K562 (cell line): ENCODE measurements at regions not wholly inside any gene's neighbourhood (a gene's known extent, or its start where the extent isn't known, plus 50 kb on each side); places are given as distances from the start of the nearest gene placed in this dataset.

Experiments
- ATAC-seq: fragments of 200-7000 bp; cut with Tn5 transposase; 3 replicates; pipeline ENCODE4 v1.9.1; 2020; ENCODE audit warnings: moderate library complexity
- BruUV-seq: library from RNA; stranded (reverse); fragments of 400-500 nt; replicated peaks from 2 replicates; lab custom pipeline; 2021; lab: Mats Ljungman, UMichigan
- CTCF ChIA-PET: fragments of 300-600 bp; formaldehyde crosslinking; extraction: SDS; loops from one replicate; lab custom pipeline; 2021; ENCODE audit warnings: low intra/inter-chr PET ratio; lab: Yijun Ruan, JAX
- POLR2A ChIA-PET: fragments of 300-600, 350-650 bp; sonication (Branson Sonifier 250); formaldehyde crosslinking; extraction: SDS; loops from one replicate; lab custom pipeline; 2021; ENCODE audit warnings: antibody characterized with exemption, inconsistent platforms; lab: Yijun Ruan, JAX
- DNase-seq, 4 experiments: peaks; one replicate each; pipeline versions ENCODE4 v3.0.0 to v3.0.0-alpha.2; 2011 to 2018; ENCODE audit warnings: low spot score in 3 of 4, mixed read lengths in 3 of 4; ENCODE audit errors: extremely low read depth in 1 of 4
- FAIRE-seq: peaks from 2 replicates; lab custom pipeline; 2011; peaks lifted over from hg19 to GRCh38; lab: Jason Lieb, UNC
- H2AFZ ChIP-seq: 2 replicates; pipeline ENCODE4 v1.6.0; 2011; ENCODE audit warnings: low read depth, low read length, control low read depth, inconsistent platforms
- H3K27ac ChIP-seq: fragments of 200-600 bp; 3 replicates; pipeline ENCODE4 v1.8.0; 2011; ENCODE audit warnings: low read depth, mild to moderate bottlenecking, control low read depth, inconsistent platforms, low read length, moderate library complexity, mixed read lengths; ENCODE audit errors: extremely low read depth
- H3K27me3 ChIP-seq, 2 experiments: fragments of 300-600 bp in 1 of 2; 2 replicates in 1 of 2; 3 replicates in 1 of 2; pipeline versions ENCODE4 v1.6.0 to v1.8.0; 2011; ENCODE audit warnings: inconsistent platforms in 2 of 2, low read length in 2 of 2, mild to moderate bottlenecking in 1 of 2, mixed read lengths in 1 of 2, moderate library complexity in 1 of 2; ENCODE audit not compliant: control insufficient read depth in 2 of 2, insufficient read depth in 2 of 2
- H3K36me3 ChIP-seq: fragments of 300-600 bp; 3 replicates; pipeline ENCODE4 v1.8.0; 2011; ENCODE audit warnings: mild to moderate bottlenecking, low read length, inconsistent platforms; ENCODE audit not compliant: control insufficient read depth, insufficient read depth
- H3K4me1 ChIP-seq, 2 experiments: fragments of 200-600 bp in 1 of 2; replicated peaks in 1 of 2; 2 replicates in 1 of 2; 3 replicates in 1 of 2; pipeline versions ENCODE4 v1.5.1 to v1.8.0; 2011; ENCODE audit warnings: inconsistent platforms in 2 of 2, low read length in 2 of 2, mild to moderate bottlenecking in 1 of 2, mixed read lengths in 1 of 2, moderate library complexity in 1 of 2; ENCODE audit not compliant: control insufficient read depth in 2 of 2, insufficient read depth in 2 of 2
- H3K4me2 ChIP-seq: 2 replicates; pipeline ENCODE4 v1.6.1; 2011; ENCODE audit warnings: low read length, control low read depth, inconsistent platforms, mixed read lengths; ENCODE audit not compliant: insufficient read depth
- H3K4me3 ChIP-seq: fragments of 200-600 bp; sonication (generic), shearing (Covaris generic); 2 replicates; pipeline ENCODE4 v1.5.1; 2016; ENCODE audit warnings: control low read depth, inconsistent platforms
- H3K79me2 ChIP-seq: fragments of 200-600 bp; 3 replicates; pipeline ENCODE4 v1.8.0; 2011; ENCODE audit warnings: low read length, inconsistent platforms; ENCODE audit not compliant: control insufficient read depth, insufficient read depth
- H3K9ac ChIP-seq, 2 experiments: 2 replicates each; pipeline versions ENCODE4 v1.6.0 to v1.6.1; 2011; ENCODE audit warnings: low read depth in 2 of 2, low read length in 2 of 2, control low read depth in 1 of 2, inconsistent platforms in 1 of 2, mild to moderate bottlenecking in 1 of 2, mixed read lengths in 1 of 2; ENCODE audit not compliant: insufficient read depth in 1 of 2
- H3K9me1 ChIP-seq: one replicate; pipeline ENCODE4 v1.6.0; 2011; ENCODE audit warnings: inconsistent platforms, mild to moderate bottlenecking, low read length, moderate library complexity; ENCODE audit not compliant: control insufficient read depth, insufficient read depth
- H3K9me3 ChIP-seq: replicated peaks from 2 replicates; pipeline ENCODE4 v1.5.1; 2011; ENCODE audit warnings: low read depth, low read length, inconsistent platforms; ENCODE audit not compliant: control insufficient read depth, insufficient read depth
- H4K20me1 ChIP-seq: replicated peaks from 2 replicates; pipeline ENCODE4 v1.6.1; 2011; ENCODE audit warnings: low read length, inconsistent platforms, mixed read lengths; ENCODE audit not compliant: control insufficient read depth, insufficient read depth
- CLOCK ChIP-seq: fragments of 250-450 bp; sonication (Bioruptor Pico); IDR thresholded peaks from 2 replicates; pipeline ENCODE4 v1.4.0; 2020; ENCODE audit warnings: mild to moderate bottlenecking, moderate library complexity, borderline replicate concordance
- MAZ ChIP-seq, 2 experiments: fragments of 450-650 bp in 1 of 2; sonication (generic) in 1 of 2; formaldehyde crosslinking; IDR thresholded peaks in 1 of 2; conservative IDR thresholded peaks in 1 of 2; 2 replicates each; pipeline versions ENCODE4 v1.4.0 to v1.5.0; 2020; ENCODE audit warnings: mild to moderate bottlenecking in 1 of 2, missing genetic modification reagents in 1 of 2
- STAT6 ChIP-seq: sonication (generic); formaldehyde crosslinking; IDR thresholded peaks from 2 replicates; pipeline ENCODE4 v1.8.1; 2023; ENCODE audit warnings: mild to moderate bottlenecking, missing genetic modification reagents
- ZNF239 ChIP-seq: fragments of 250-450 bp; sonication (Bioruptor Pico); IDR thresholded peaks from 2 replicates; pipeline ENCODE4 v1.4.0; 2020; ENCODE audit warnings: mild to moderate bottlenecking
- ZNF318 ChIP-seq, 2 experiments: fragments of 450-650 bp; IDR thresholded peaks; 2 replicates each; pipeline ENCODE4 v1.6.1; 2016; ENCODE audit warnings: mild to moderate bottlenecking in 2 of 2, borderline replicate concordance in 1 of 2, low read depth in 1 of 2, moderate library complexity in 1 of 2
- WGBS: fragments of 100-300 bp; shearing (Covaris generic); methylation state at CpG from one replicate; pipeline ENCODE4 v1.1.6; 2016; ENCODE audit warnings: low coverage, mixed read lengths; ENCODE audit not compliant: insufficient coverage; ENCODE audit errors: missing lambda C conversion rate; 5-methylcytosine and 5-hydroxymethylcytosine counted together
- in situ Hi-C: fragments of 300-500 bp; cut with MboI; formaldehyde crosslinking; loops from 4 replicates; pipeline ENCODE4 v1.15.0; 2018; ENCODE audit warnings: inconsistent platforms, mixed read lengths
- intact Hi-C: fragments of 100-400 bp; cut with micrococcal nuclease; formaldehyde crosslinking; loops from 2 replicates; pipeline ENCODE4 v1.14.2; 2022

GRCh38 chr4:160299177-160299576 is 1196.3 kb downstream of the RAPGEF2 start:
- POLR2A ChIA-PET, result no interaction called here
- DNase-seq (no peak), ATAC-seq (no peak), FAIRE-seq (no peak)
- H3K4me3 ChIP-seq, result no peak overlapping the region
- H4K20me1 ChIP-seq, result no peaks in the 10 kb centered on the region
- no peaks in the 10 kb centered on the region for H3K9me1 ChIP-seq
- intact Hi-C loops, result no loop called here
- H2AFZ ChIP-seq, result no peak overlapping the region
- 0% methylated on average over 1 of the region's 1 CpG for WGBS
- H3K4me2 ChIP-seq, result no peak overlapping the region
- no peak overlapping the region for H3K27ac ChIP-seq
- CTCF ChIA-PET, result no interaction called here
- no TSS peak for BruUV-seq
- no peaks in the 10 kb centered on the region for H3K9me3 ChIP-seq
- no peaks in the 10 kb centered on the region for H3K79me2 ChIP-seq
- no peaks in the 10 kb centered on the region for H3K36me3 ChIP-seq
- no peaks in the 10 kb centered on the region for H3K4me1 ChIP-seq
- in situ Hi-C loops, result no loop called here
- H3K27me3 ChIP-seq, result no peaks in the 10 kb centered on the region
- H3K9ac ChIP-seq, result no peak overlapping the region
- TF ChIP-seq CLOCK (CRISPR knock-in tag), result no peak
- no peak for TF ChIP-seq STAT6 (CRISPR knock-in tag)
- TF ChIP-seq ZNF239 (CRISPR knock-in tag), result no peak
- TF ChIP-seq ZNF318 (IDR thresholded peaks at IDR 0.05; ENCODE audit: borderline replicate concordance in 1 of 2, low read depth in 1 of 2), result no peak
- no peak for TF ChIP-seq MAZ (CRISPR knock-in tag; conservative IDR thresholded peaks at IDR 0.05 in 1 of 2, IDR thresholded peaks at IDR 0.05 in 1 of 2)
